GM19023 (cell line): ENCODE measurements at regions not wholly inside any gene's neighbourhood (a gene's known extent, or its start where the extent isn't known, plus 50 kb on each side); places are given as distances from the start of the nearest gene placed in this dataset.
"Not testable (repeated sequence)": the region's sequence is repeated elsewhere in the genome, so short reads cannot be mapped to it uniquely, and the experiment has no call there.

Experiments used
- ATAC-seq: cut with Tn5 transposase; IDR thresholded peaks from one replicate; pipeline ENCODE4 v1.9.1; 2021; ENCODE audit warnings: mild to moderate bottlenecking, moderate library complexity; ENCODE audit not compliant: unreplicated experiment

GRCh38 chr2:225254363-225254762 is 145.1 kb upstream of the NYAP2 start:
- ATAC-seq: no peak

DNA sequence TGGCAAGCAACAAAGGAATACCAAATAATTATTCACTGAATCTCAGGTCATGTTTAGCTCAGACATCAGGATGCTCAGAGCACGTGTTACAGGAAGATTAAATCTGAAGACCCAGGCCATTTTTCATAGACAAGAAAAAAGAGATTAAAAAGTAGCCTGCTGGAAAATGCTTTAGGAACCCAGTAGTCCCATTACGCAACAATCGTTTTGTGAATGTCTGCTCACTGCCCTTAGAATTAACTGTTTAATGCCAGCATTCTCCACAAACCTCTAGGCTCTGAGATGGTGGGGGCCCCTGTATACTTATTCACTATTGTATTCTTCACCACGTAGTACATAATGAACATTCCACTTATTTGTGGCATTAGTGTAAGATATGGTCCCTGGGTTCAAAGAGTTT is 154.6 kb upstream of the NYAP2 start:
- no peak for ATAC-seq

DNA sequence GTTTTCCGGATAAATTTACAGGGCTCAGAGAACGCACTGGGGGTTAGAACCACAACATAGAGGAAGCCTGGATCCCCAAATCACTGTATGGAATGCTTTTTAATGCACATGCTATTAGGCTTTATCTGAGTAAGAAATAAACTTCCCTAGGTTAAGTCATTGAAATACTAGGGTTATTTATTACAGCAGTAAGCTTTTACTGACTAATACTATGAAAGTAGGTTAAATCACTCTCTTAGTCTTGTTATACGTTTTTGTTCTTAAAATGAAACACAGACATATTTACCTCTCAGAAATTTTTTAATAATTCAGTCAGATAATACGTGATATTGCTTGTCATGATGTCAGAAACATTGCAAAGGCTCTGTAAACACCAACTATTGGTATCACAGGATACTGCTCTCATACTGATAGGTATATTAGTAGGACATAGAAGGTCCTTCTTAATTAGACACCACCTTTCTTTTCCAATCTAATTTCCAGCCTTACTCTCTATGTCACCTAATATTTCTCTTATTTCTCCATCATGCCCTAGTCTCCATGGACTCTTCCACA is 162.7 kb upstream of the NYAP2 start:
- no peak for ATAC-seq

- ATAC-seq: no peak
These were observed 166.3 kb upstream of the NYAP2 start for GRCh38 chr2:225233234-225233633.

- no peak for ATAC-seq
These were observed 167.6 kb upstream of the NYAP2 start for GRCh38 chr2:225231900-225232299.

DNA sequence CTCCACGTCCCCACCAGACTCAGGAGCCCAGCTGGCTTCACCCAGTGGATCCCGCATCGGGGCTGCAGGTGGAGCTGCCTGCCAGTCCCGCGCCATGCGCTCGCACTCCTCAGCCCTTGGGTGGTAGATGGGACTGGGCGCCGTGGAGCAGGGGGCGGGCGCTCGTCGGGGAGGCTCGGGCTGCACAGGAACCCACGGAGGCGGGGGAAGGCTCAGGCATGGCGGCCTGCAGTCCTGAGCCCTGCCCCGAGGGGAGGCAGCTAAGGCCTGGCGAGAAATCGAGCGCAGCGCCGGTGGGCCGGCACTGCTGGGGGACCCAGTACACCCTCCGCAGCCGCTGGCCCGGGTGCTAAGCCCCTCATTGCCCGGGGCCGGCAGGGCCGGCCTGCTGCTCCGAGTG is 170.2 kb upstream of the NYAP2 start:
- not testable (repeated sequence) for ATAC-seq

GRCh38 chr2:225226441-225226840 is 173.1 kb upstream of the NYAP2 start:
- no peak for ATAC-seq

- no peak for ATAC-seq
These were observed 176.2 kb upstream of the NYAP2 start for GRCh38 chr2:225223301-225223700.

DNA sequence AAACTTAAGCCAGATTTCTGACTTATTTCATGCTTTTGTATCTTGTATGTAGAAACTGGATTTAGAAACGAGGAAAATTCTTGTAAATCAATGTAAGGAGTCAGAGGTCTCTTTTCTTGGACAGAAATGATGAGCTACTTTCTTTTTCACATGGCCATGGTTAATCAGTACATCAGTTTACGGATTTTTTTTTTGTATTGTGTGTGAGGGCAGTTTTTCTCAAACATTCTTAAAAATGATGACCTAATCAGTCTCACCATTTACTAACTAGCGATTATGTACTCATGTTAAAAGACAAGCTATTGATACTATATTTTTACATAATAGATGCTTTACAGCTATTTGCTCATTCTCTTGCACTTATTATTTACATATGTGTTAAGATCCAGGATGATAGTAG is 165.2 kb upstream of the DOCK10 start:
- ATAC-seq: no peak

DNA sequence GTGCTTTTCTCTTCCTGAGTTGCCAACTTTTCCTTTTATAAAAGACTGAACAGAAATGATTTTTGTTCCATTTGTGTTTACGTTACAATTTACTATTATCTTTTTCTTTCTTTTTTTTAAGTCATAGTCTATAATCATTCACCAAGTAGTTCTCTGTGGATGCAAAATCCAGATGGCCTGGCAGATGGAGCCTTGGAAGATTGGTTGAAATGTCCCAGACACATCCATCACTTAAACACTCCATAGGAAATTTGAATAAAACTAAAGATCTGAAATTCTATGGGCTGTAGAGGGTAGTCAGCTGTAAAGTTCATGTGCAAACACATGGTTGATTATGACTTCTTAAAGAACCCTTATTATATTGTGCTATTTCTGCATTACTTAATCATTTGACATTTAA is 164.8 kb upstream of the DOCK10 start:
- ATAC-seq: no peak

- no peak for ATAC-seq
These were observed 154.3 kb upstream of the DOCK10 start for GRCh38 chr2:225196579-225196978.

DNA sequence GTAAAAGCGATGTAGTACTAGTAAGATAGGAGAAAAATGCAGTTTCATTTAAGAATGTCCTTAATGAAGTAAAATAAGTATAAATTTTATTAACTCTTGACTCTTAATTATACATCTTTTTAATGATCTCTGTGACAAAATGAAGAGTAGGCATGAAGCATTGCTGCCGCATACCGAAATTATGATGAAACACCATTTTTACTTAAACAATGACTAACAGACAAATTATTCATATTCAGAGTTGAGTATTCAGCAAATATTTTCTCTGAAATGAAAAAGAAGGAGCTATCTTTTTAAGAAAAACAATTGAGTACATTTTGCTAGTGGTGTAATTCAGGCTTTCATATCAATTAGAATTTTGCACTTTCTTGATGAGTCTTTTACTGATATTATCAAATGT is 150.6 kb upstream of the DOCK10 start:
- no peak for ATAC-seq

DNA sequence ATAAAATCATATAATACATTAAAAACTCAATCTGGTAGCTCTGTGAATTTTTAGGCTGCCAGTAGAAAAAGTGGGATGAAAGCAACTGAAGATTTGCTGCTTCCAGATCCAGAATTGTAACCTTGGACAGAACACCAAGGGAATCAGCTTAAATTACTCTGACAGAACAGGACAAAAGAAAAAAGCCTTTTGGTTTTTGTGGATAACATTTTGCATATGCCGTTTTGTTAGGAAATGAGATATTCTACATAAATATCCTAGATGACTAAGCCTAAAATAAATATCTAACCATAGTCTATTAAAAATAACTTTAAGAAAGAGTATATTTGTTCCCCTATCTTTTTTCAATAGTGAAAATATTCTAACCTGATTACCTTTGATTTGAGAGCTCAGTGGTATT is 148.7 kb upstream of the DOCK10 start:
- ATAC-seq: no peak

GRCh38 chr2:225184948-225185347 is 142.7 kb upstream of the DOCK10 start:
- no peak for ATAC-seq

- no peak for ATAC-seq
These were observed 139.9 kb upstream of the DOCK10 start for GRCh38 chr2:225182126-225182525.

- ATAC-seq: no peak
These were observed 134.8 kb upstream of the DOCK10 start for GRCh38 chr2:225177098-225177497.

DNA sequence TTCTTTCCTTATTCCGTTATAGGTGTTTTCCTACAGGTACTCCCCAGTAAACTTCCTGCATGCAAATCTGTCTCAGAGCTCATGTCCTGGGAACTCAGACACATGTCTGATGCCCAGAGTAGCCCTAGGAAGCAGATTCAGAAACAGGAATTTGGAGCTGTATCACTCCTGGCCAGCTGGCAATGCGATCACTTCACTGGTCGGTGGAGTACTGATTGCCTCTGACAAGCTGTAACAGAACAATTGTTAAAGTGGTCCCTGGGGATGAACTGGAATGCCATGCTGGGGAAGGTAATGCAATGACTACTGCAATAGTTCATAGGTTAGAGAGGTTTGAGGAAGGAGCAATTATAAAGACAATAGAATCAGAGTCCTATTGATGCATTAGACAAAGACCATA is 131.6 kb upstream of the DOCK10 start:
- no peak for ATAC-seq

- ATAC-seq: no peak
These were observed 129.1 kb upstream of the DOCK10 start for GRCh38 chr2:225171350-225171749.

- ATAC-seq: no peak
These were observed 127.9 kb upstream of the DOCK10 start for GRCh38 chr2:225170162-225170561.

DNA sequence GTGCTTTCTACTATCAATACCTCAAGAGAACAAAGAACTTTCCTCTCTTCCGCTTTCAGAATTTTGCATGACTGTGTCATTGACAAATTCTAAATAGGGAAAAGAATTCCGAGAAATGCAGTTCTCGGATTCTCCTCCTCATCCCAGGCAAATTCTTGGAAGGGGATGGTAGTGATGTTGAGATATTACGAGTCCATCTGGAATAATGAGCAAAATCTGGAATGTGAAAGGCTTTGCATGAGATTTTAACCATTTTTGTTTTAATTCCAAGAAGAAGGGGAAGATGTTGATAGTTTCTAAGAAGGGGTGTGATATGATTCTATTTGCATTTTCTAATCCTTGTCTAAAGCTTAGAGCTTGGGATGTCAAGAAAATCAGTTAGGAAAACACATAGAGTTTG is 127.1 kb upstream of the DOCK10 start:
- ATAC-seq: no peak

DNA sequence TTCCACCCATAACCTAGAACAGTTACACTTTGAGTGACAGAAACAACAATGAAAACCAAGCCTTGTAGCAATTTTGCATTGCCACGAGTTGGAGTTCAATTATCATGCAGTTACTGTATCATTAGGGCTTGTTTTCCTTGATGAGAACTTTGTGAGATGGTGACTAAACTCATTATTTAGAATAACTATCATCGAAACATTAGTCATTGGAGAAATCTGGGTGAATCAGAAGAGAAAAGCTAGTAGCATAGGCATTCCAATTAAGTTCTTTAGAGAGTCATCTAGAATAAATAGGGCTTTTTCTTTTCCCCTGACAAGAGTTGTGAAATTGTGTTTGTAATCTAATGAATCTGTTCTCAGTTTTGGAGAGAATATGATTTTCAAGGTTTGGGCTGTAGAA is 122.8 kb upstream of the DOCK10 start:
- no peak for ATAC-seq

GRCh38 chr2:225164401-225165050 is 122.3 kb upstream of the DOCK10 start:
- no peak for ATAC-seq

DNA sequence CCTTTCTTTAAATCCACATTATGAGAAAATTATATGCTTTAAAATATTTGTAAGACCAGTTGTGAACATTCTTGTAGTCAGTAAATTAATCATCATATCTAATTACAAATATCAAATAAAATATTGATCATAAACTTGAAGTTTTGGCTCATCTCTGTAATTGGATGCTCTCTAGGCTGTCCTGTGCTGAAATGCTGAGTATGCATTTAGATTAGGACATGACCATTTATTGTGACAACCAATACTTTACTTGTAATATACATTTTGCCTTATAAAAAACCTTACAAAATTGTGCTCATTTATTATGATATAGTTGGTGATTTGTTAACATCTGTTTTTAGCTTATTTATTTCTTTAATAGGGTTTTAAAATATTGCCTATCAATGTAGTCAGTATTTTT is 116.1 kb upstream of the DOCK10 start:
- ATAC-seq: no peak
